AG04450 (cell line): ENCODE measurements at regions not wholly inside any gene's neighbourhood (a gene's known extent, or its start where the extent isn't known, plus 50 kb on each side); places are given as distances from the start of the nearest gene placed in this dataset.

Experiments
- CTCF ChIA-PET: fragments of 300-600, 350-600 bp; formaldehyde crosslinking; extraction: SDS; loops from one replicate; lab custom pipeline; 2022; ENCODE audit warnings: antibody characterized with exemption, inconsistent platforms; lab: Charles Lee
- POLR2A ChIA-PET: fragments of 350-600 bp; formaldehyde crosslinking; extraction: SDS; loops from one replicate; lab custom pipeline; 2021; ENCODE audit warnings: antibody characterized with exemption, inconsistent platforms; lab: Yijun Ruan, JAX
- DNase-seq: peaks from one replicate; pipeline ENCODE4 v3.0.0-alpha.2; 2011; ENCODE audit warnings: low read depth, low spot score
- H3K27ac ChIP-seq: one replicate; pipeline ENCODE4 v1.5.1; 2012; ENCODE audit warnings: low read depth, low read length, control low read depth
- H3K27me3 ChIP-seq: one replicate; pipeline ENCODE4 v1.6.0; 2012; ENCODE audit warnings: low read length; ENCODE audit not compliant: control insufficient read depth, insufficient read depth
- H3K4me3 ChIP-seq: 2 replicates; pipeline ENCODE4 v1.5.1; 2011; ENCODE audit warnings: mild to moderate bottlenecking, low read depth, low read length, control low read depth
- H3K9me3 ChIP-seq: 2 replicates; pipeline ENCODE4 v1.5.1; 2012; ENCODE audit warnings: low read length; ENCODE audit not compliant: control insufficient read depth, insufficient read depth
- TF ChIP-seq, protein P1 (sequence below): IDR thresholded peaks from 2 replicates; pipeline ENCODE4 v1.5.1; 2011; ENCODE audit warnings: low read depth, low read length, control low read depth, inconsistent platforms

- TF ChIP-seq, protein P1, sequence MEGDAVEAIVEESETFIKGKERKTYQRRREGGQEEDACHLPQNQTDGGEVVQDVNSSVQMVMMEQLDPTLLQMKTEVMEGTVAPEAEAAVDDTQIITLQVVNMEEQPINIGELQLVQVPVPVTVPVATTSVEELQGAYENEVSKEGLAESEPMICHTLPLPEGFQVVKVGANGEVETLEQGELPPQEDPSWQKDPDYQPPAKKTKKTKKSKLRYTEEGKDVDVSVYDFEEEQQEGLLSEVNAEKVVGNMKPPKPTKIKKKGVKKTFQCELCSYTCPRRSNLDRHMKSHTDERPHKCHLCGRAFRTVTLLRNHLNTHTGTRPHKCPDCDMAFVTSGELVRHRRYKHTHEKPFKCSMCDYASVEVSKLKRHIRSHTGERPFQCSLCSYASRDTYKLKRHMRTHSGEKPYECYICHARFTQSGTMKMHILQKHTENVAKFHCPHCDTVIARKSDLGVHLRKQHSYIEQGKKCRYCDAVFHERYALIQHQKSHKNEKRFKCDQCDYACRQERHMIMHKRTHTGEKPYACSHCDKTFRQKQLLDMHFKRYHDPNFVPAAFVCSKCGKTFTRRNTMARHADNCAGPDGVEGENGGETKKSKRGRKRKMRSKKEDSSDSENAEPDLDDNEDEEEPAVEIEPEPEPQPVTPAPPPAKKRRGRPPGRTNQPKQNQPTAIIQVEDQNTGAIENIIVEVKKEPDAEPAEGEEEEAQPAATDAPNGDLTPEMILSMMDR = no peak
- Histone ChIP-seq H3K9me3 (peaks cover 12% of the 10 kb centered on the region), H3K4me3 (no peak overlapping the region), H3K27ac (no peak overlapping the region), H3K27me3 (no peaks in the 10 kb centered on the region)
- no peak for DNase-seq
- ChIA-PET CTCF (interaction anchor here (0.6 kb wide), 1 partner anchor 516 kb away, joined by 3 read pairs; no protein-coding TSS in a partner anchor), POLR2A (no interaction called here)
Measured at GRCh38 chr3:26365706-26366105, 256.9 kb upstream of the LRRC3B start.

- TF ChIP-seq, protein P1 = no peak
- H3K4me3 ChIP-seq = no peak overlapping the region
- ChIA-PET POLR2A (no interaction called here), CTCF (no interaction called here)
- H3K9me3 ChIP-seq = peaks cover 3% of the 10 kb centered on the region
- no peak for DNase-seq
- H3K27me3 ChIP-seq = no peaks in the 10 kb centered on the region
- H3K27ac ChIP-seq = no peak overlapping the region
Measured at GRCh38 chr3:26368312-26368711, 254.3 kb upstream of the LRRC3B start.

- H3K9me3 ChIP-seq = peaks cover 3% of the 10 kb centered on the region
- DNase-seq = no peak
- TF ChIP-seq, protein P1 = no peak
- no peak overlapping the region for H3K27ac ChIP-seq
- ChIA-PET POLR2A (no interaction called here), CTCF (no interaction called here)
- no peaks in the 10 kb centered on the region for H3K27me3 ChIP-seq
- H3K4me3 ChIP-seq = no peak overlapping the region
Measured at GRCh38 chr3:26369133-26369532, 253.4 kb upstream of the LRRC3B start.

DNA sequence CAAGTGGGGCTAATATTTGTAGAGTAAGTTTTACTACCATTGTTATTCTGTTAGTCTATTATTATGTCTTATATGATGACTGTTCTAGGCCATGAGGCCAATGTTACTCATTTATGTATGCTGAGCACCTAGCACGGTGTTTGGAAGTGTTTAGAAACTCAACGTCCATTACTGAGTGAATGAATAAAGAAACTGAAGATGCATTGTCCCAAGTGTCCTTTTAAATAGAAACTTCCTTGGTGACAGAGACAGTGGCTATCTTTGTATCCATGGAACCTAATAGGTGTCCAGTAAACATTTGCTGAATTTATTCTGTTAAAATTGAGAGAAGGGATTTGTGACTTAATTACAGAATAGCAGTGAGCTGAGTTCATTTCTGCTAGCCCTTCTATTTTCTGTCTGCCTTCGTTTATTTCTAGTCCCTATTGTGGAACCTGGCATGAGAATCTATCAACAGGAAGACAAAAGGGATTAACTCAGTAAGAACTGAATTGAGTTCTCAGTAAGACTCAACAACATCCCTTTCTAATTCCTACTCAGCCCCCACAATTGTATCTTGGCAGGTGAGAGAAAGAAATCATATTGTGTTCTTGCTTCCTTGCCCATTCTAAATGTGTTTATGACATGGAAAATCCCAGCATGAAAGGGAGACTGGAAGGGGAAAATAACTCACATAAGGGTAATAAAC, 246.6 kb upstream of the LRRC3B start:
- DNase-seq = no peak
- Histone ChIP-seq H3K4me3 (no peak overlapping the region), H3K27ac (no peak overlapping the region), H3K27me3 (no peaks in the 10 kb centered on the region), H3K9me3 (no peaks in the 10 kb centered on the region)
- CTCF ChIA-PET = no interaction called here
- POLR2A ChIA-PET = no interaction called here
- TF ChIP-seq, protein P1 = no peak

GRCh38 chr3:26381411-26381810, 241.2 kb upstream of the LRRC3B start:
- ChIA-PET POLR2A (no interaction called here), CTCF (no interaction called here)
- Histone ChIP-seq H3K27ac (no peak overlapping the region), H3K9me3 (no peaks in the 10 kb centered on the region; the same call in 1 of the 2 replicates), H3K4me3 (no peak overlapping the region), H3K27me3 (no peaks in the 10 kb centered on the region)
- TF ChIP-seq, protein P1 = no peak
- no peak for DNase-seq
